ENCODE measurements at regions not wholly inside any gene's neighbourhood (a gene's known extent, or its start where the extent isn't known, plus 50 kb on each side); places are given as distances from the start of the nearest gene placed in this dataset.

GRCh38 chr3:181912384-181912783 is 200.7 kb downstream of the SOX2 start:
- no peak overlapping the region for H3K9ac ChIP-seq (ENCODE audit: low read depth, low read length)
- CTCF ChIA-PET: no interaction called here
- no peaks in the 10 kb centered on the region for H3K79me1 ChIP-seq (ENCODE audit: low read depth in 1 of 2, low read length in 2 of 2)
- H3K23ac ChIP-seq (ENCODE audit: low read depth, low read length): no peak overlapping the region
- H4K8ac ChIP-seq (ENCODE audit: low read depth in 2 of 2, low read length in 2 of 2): no peak overlapping the region
- no peak overlapping the region for H3K27ac ChIP-seq (ENCODE audit: insufficient read depth, low read length)
- no peaks in the 10 kb centered on the region for H3K27me3 ChIP-seq (ENCODE audit: control insufficient read depth, insufficient read depth, low read length)
- H3K36me3 ChIP-seq (ENCODE audit: control insufficient read depth, insufficient read depth, low read length): no peaks in the 10 kb centered on the region
- in situ Hi-C loops (cut with MboI; ENCODE audit: low sequenced_read_pairs): no loop called here
- ATAC-seq (ENCODE audit: low read depth) (no peak), DNase-seq (no peak)
- no peak overlapping the region for H2AFZ ChIP-seq (replicated peaks; ENCODE audit: low read length, poor library complexity)
- no peak overlapping the region for H3K4ac ChIP-seq (ENCODE audit: low read depth, low read length)
- no peak overlapping the region for H2BK15ac ChIP-seq (ENCODE audit: low read depth, low read length)
- H2AK9ac ChIP-seq (replicated peaks; ENCODE audit: low read depth, low read length, poor library complexity): no peak overlapping the region
- H3K56ac ChIP-seq (ENCODE audit: extremely low read depth, insufficient read depth, low read length): no peak overlapping the region
- H3K9me1 ChIP-seq (ENCODE audit: insufficient read depth, low read length): no peaks in the 10 kb centered on the region
- no peaks in the 10 kb centered on the region for H4K20me1 ChIP-seq (ENCODE audit: insufficient read depth, low read length)
- no peak overlapping the region for H3K18ac ChIP-seq (ENCODE audit: low read depth, low read length)
- H3K4me2 ChIP-seq (ENCODE audit: low read depth, low read length): no peak overlapping the region
- no peak overlapping the region for H3K4me3 ChIP-seq (ENCODE audit: insufficient read depth, low read depth, low read length)
- H2AK5ac ChIP-seq (ENCODE audit: low read depth, low read length): no peak overlapping the region
- no peak overlapping the region for H4K91ac ChIP-seq (ENCODE audit: insufficient read depth, low read depth, low read length)
- H4K5ac ChIP-seq (ENCODE audit: low read depth, low read length): no peak overlapping the region
- intact Hi-C loops (cut with micrococcal nuclease): no loop called here
- H2BK20ac ChIP-seq (ENCODE audit: low read depth, low read length): no peak overlapping the region
- H3K4me1 ChIP-seq (ENCODE audit: control insufficient read depth, insufficient read depth, low read length): no peaks in the 10 kb centered on the region
- H3K9me3 ChIP-seq (ENCODE audit: control insufficient read depth, insufficient read depth, low read length): peaks cover 15% of the 10 kb centered on the region
- dilution Hi-C loops (cut with HindIII; ENCODE audit: low sequenced_read_pairs, unreplicated experiment): no loop called here
- H2BK120ac ChIP-seq (ENCODE audit: low read depth, low read length): no peak overlapping the region
- no peak overlapping the region for H2BK5ac ChIP-seq (ENCODE audit: low read depth, low read length, poor library complexity, severe bottlenecking)
- TF ChIP-seq SMC3 (IDR thresholded peaks at IDR 0.05; ENCODE audit: low read depth, low read length) (no peak), RCOR1 (IDR thresholded peaks at IDR 0.05; ENCODE audit: insufficient replicate concordance, low read length) (no peak), CHD1 (IDR thresholded peaks at IDR 0.05; ENCODE audit: low read depth, low read length) (no peak), ELK1 (IDR thresholded peaks at IDR 0.05; ENCODE audit: borderline replicate concordance, low read depth, low read length) (no peak), POLR2A (IDR thresholded peaks at IDR 0.05; ENCODE audit: low read depth, low read length) (no peak), MAZ (IDR thresholded peaks at IDR 0.05; ENCODE audit: borderline replicate concordance, low read depth, low read length) (no peak), FOS (IDR thresholded peaks at IDR 0.05; ENCODE audit: low read depth, low read length) (no peak), USF2 (IDR thresholded peaks at IDR 0.05; ENCODE audit: low read depth, low read length) (no peak), MAFK (IDR thresholded peaks at IDR 0.05; ENCODE audit: low read depth, low read length) (no peak), CEBPB (IDR thresholded peaks at IDR 0.05; ENCODE audit: low read depth, low read length) (no peak)
- no peak overlapping the region for H3K14ac ChIP-seq (replicated peaks; ENCODE audit: low read depth, low read length)
- no TSS peak for BruUV-seq (replicated peaks)
- no CpG with 5 or more reads among the region's 4 CpGs for WGBS, 2 experiments (ENCODE audit: extremely low coverage in 2 of 2, insufficient read length in 1 of 2)
- POLR2A ChIA-PET (ENCODE audit: unreplicated experiment): no interaction called here
